Activated T-cell treated with anti-CD3 and anti-CD28 coated beads, Interleukin-2, amount 50 U/mL, for 48 hours (primary cell): ENCODE measurements at regions not wholly inside any gene's neighbourhood (a gene's known extent, or its start where the extent isn't known, plus 50 kb on each side); places are given as distances from the start of the nearest gene placed in this dataset.

ENCODE experiments used
- DNase-seq, 2 experiments: peaks; one replicate each; pipeline ENCODE4 v3.0.0-alpha.2; 2020

DNA sequence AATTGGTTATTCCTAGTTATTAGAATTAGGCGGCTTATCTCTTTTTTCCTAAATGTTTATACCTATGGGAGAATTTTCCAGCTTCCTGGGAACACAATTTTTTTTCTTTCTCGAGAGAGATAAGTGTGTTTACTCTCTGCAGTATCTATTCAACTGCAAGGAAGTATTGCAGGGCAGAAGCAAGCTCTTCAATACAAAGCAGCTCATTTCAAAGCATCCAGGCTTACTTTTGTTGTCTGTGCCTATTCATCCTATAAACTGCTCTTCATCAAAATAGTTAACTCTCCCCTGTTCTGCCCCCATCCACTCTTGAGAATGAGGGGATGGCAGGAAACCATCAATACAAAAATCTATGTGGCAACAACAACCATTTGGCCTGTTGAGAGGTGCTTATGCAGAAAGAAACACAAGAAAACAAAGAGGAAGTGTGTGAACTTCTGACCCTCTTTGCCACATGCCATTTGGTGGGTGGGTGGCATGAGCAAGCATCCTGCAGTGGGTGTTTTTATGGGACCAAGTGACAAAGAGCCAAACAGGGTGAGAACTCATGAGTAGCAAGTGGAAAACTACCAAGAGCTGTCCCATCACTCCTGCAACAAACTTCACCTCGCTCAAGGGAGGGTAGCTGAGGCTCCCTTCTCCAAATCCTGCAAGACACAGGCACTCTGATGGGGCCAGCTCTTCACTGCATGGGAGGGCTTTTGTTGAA is 50.6 kb upstream of the MRPS6 start:
- DNase-seq: peak; percentile 66 to 71

GRCh38 chr21:34021726-34022125 is 51.7 kb upstream of the MRPS6 start:
- no peak for DNase-seq

GRCh38 chr21:34020983-34021553 is 52.3 kb upstream of the MRPS6 start:
- no peak for DNase-seq

DNA sequence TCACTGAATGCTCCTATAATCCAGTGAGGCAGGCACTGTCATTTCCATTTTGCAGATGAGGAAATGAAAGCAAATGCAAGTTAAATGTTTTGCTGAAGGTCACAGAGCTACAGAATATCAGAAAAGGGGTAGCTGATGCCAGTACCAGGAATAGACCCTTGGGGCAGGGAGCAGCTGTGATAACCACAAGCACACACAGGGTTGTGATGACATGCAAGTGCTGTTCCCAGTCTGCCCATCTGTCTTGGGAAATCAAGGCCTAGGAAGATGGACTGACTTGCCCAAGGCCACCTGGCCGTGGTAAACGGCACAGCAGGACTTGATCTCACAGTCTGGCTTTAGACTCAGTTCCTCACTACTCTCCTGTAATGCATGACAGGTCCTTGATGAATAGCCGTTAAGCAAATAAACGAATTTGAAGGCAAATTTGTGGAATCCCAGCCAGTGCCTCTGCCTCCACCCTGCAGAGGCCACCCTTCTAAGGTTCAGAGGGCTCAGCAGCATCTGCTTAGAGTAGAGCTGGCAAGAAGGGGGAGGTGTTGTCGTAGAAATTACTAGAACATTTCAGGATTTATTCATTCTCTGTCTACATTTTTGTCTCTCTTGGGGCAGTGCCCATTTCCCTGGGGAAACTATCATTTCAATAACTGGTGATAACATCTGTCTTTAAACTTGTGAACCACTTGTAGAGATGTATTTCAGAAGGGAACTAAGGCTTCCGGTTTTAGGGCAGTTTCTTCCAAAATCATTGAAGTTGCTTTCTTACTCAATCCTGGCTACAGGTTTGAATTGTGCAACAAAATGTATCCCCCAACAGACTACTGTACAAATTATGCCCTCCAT is 53.2 kb upstream of the MRPS6 start:
- DNase-seq: no peak

DNA sequence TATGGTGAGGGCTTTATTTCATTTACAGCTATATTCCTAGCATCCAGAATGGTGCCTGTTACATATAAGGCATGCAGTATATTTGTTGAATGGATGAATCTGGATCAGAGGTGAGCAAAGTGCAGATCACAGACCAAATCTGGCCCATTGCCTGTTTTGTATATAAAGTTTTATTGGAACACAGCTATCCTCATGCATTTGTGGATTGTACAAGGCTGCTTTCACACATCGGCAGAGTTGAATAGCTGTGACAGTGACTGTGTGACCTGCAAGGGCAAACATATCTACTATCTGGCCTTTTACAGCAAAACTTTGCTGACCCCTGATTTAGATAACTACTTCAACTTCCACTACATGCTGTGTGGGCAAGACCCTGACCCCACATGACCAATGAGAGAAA is 54.0 kb upstream of the MRPS6 start:
- DNase-seq: no peak

DNA sequence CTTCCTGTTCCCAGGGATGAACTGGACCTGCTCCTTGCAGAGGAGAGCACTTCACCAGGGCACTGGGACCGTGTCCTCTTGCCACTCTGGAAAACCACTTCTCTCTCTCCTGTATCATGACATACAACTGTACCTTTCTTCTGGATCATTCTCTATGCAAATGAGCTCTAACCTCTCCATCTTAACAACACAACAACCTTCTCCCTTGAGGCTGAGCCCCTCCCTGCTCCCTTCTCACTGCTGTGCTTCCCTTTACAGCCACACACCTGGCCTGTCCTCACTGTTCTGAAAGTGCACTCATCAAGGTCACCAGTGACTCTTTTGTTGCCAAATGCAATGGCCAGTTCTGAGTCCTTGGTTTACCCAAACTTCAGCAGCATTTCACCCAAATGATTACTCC is 54.5 kb upstream of the MRPS6 start:
- no peak for DNase-seq

- no peak for DNase-seq
Measured at GRCh38 chr21:34018185-34018584, 55.2 kb upstream of the MRPS6 start.

GRCh38 chr21:34017039-34017961 is 56.1 kb upstream of the MRPS6 start:
- DNase-seq: no peak

- no peak for DNase-seq
Measured at GRCh38 chr21:34012640-34013039, 60.7 kb upstream of the MRPS6 start.

- no peak for DNase-seq
Measured at GRCh38 chr21:34011660-34012059, 61.7 kb upstream of the MRPS6 start.

- peak in 1 of 2 experiments; percentile 39 for DNase-seq
Measured at GRCh38 chr21:34009193-34009592, 64.2 kb upstream of the MRPS6 start.

- DNase-seq: peak; percentile 83 to 84
Measured at GRCh38 chr21:34008618-34009017, 64.8 kb upstream of the MRPS6 start.

DNA sequence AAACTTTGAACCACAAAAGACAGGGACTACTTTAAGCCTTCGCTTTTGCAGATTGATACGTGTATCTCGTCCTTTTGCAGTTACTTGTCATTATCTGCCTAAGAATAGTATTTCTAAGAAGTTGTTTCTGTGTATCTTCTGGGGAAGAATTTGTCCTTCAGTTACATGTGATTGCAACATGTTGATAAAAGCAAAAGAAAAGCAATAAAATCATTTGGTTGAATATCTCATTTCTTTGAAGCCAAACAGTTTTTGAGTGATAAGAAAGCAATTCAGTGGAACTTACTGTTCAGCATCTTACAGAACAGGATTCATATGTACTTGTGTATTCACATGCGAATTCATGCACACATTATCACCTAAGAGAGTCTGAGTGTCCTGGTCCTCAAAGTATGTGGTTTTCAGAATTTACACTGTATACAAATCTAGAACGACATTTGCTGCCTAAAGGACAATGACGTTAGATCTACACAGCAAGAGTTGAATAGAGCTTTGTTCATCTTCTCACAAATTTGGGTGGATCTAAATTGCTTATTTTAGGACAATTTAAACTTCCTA is 66.7 kb upstream of the MRPS6 start:
- DNase-seq: no peak

DNA sequence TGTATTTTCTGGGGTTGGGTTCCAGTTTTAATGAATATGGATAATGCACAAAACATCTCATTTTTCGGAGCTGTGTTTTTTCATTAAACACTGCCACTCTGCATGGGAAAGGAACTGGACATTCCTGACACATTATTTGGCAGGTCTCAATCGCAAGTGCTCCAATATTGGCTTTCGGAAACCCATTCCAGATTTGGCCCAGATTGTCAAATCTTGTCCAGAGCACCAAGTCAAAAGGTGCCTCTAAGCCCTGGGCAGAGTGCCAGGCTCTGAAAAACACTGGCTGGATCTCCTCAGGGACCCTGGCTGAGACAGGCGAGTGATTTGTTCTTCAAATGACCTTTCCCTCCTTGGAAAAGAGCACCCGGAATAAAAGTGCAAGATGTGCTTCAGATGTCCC is 68.4 kb upstream of the MRPS6 start:
- no peak for DNase-seq

DNA sequence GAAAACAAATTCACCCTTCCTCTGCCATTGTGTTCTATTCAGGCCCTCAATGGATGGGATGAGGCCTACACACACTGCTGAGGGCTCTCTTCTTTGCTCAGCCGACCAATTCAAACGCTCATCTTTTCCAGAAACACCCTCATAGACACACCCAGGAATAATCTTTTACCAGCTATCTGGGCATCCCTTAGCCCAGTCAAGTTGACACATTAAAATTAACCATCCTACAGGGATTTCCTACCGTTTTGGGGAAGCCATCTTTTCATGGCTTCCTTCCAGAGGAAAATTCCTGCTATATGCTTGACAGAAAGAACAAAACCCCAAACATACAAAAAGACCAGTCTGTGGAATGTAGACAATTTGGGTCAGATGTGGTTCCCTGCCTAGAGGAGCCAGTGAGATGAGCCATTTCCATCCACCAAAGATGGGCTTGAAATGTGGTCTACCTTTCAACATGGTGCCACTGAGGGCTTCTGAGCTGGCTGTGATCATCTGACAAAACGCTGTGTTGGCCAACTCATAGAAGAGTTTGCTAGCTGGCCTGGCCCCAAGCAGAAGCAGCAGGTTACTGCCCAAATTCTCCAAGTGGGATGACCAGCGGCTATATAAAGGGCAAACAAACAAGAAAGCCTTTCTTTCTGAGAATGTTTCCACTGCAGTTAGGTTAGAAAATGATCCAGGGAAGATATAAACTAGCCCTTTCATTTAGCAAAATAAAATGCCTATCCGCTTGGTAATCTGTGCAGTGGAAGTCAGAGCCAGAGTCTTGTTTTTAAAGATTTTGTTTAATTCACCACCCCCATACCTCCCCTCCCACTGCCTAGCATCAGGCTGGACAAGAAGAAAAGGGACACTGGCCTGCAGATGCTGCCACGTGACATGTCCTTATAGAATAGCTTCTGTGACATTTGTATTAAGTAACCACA is 69.1 kb upstream of the MRPS6 start:
- no peak for DNase-seq

DNA sequence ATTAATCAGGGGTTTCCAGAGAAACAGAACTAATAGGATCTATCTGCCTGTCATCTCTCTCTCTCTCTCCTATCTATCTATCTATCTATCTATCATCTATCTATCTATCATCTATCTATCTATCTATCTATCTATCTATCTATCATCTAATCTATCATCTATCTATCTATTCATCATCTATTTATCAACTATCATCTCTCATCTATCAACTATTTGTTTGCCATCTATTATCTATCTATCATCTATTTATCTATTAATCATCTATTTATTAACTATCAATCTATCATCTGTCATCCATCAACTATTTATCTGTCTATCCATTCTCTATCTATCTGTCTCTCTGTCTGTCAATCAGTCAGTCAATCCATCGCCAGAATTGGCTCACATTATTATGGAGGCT is 70.0 kb upstream of the MRPS6 start:
- no peak for DNase-seq

DNA sequence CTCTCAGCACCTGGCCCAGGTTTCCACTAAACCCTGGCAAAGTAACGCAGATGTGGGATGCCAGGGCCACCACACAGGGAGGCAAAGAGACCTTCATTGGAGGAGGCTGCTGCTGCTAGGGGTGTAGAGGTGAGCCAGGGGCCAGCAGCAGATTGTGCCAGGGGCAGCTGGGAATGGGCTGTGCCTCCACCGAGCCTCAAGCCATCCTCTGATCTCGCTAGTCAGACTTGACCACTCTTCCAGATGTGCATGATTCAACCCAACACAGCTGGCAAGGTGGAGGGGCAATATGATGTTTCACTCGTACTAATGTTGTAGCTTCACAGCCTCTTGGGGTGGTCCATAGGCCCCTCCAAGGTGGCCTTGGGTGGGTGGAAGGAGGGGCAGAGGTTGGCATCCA is 73.0 kb upstream of the MRPS6 start:
- DNase-seq: no peak

- no peak for DNase-seq
Measured at GRCh38 chr21:33998809-33999208, 74.6 kb upstream of the MRPS6 start.

DNA sequence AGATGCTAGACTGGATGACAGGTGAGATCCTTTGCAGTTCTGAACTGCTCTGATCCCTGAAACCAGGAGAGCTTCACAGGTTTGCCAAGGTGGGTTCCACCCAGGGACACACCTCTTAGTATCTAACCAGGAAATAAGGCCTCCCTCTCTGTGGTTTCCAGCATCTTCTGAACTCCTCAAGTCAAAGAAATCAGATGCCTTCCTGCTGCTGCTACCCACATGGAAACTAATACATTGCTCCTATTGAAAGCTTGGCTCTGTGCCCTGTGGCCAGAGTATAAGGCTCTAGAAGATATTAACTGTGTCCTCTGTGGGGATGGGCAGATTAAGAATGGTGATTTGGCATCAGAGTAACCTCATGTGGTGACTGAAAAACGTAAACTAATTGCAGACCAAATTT is 75.0 kb upstream of the MRPS6 start:
- DNase-seq: no peak

- no peak for DNase-seq
Measured at GRCh38 chr21:33997436-33997835, 75.9 kb upstream of the MRPS6 start.

- no peak for DNase-seq
Measured at GRCh38 chr21:33994373-33994772, 78.8 kb upstream of the ATP5PO start.
